GM12878 (cell line): ENCODE measurements at regions not wholly inside any gene's neighbourhood (a gene's known extent, or its start where the extent isn't known, plus 50 kb on each side); places are given as distances from the start of the nearest gene placed in this dataset.

Source experiments
- ATAC-seq: fragments of 200-7000 bp; cut with Tn5 transposase; 3 replicates; pipeline ENCODE4 v1.9.1; 2020; ENCODE audit warnings: mild to moderate bottlenecking, moderate library complexity
- BruUV-seq: library from RNA; stranded (reverse); fragments of 400-500 nt; replicated peaks from 2 replicates; lab custom pipeline; 2021; lab: Mats Ljungman, UMichigan
- CTCF ChIA-PET: fragments of 300-600 bp; sonication (Branson Sonifier 250); formaldehyde crosslinking; extraction: SDS; loops from one replicate; lab custom pipeline; 2021; ENCODE audit warnings: inconsistent platforms; lab: Yijun Ruan, JAX
- POLR2A ChIA-PET: fragments of 350-600 bp; formaldehyde crosslinking; extraction: SDS; loops from one replicate; lab custom pipeline; 2021; ENCODE audit warnings: inconsistent platforms; lab: Charles Lee
- RAD21 ChIA-PET: fragments of 300-600 bp; sonication (Branson Sonifier 250); formaldehyde crosslinking; loops from one replicate; lab custom pipeline; 2023; ENCODE audit warnings: antibody characterized with exemption; ENCODE audit not compliant: unreplicated experiment; lab: Charles Lee
- SMC1A ChIA-PET: fragments of 300-600 bp; sonication (Branson Sonifier 250); formaldehyde crosslinking; loops from one replicate; lab custom pipeline; 2023; ENCODE audit not compliant: unreplicated experiment, uncharacterized antibody; lab: Charles Lee
- DNase-seq: peaks from one replicate; pipeline ENCODE4 v3.0.0-alpha.2; 2011; ENCODE audit warnings: low read depth, low spot score
- FAIRE-seq: peaks from 3 replicates; lab custom pipeline; 2011; peaks lifted over from hg19 to GRCh38; lab: Jason Lieb, UNC
- H2AFZ ChIP-seq: 2 replicates; pipeline ENCODE4 v1.6.0; 2011; ENCODE audit warnings: low read depth, low read length, control low read depth; ENCODE audit not compliant: control insufficient read depth
- H3K27ac ChIP-seq: 2 replicates; pipeline ENCODE4 v1.5.1; 2011; ENCODE audit warnings: control low read depth; ENCODE audit not compliant: control insufficient read depth, insufficient read depth
- H3K27me3 ChIP-seq, 2 experiments: replicated peaks in 1 of 2; 2 replicates each; pipeline versions ENCODE4 v1.6.0 to v1.6.1; 2011; ENCODE audit warnings: low read length in 1 of 2; ENCODE audit not compliant: control insufficient read depth in 2 of 2, insufficient read depth in 2 of 2
- H3K36me3 ChIP-seq, 2 experiments: 2 replicates each; pipeline ENCODE4 v1.5.1; 2011; ENCODE audit warnings: low read length in 1 of 2; ENCODE audit not compliant: control insufficient read depth in 2 of 2, insufficient read depth in 2 of 2
- H3K4me1 ChIP-seq: 2 replicates; pipeline ENCODE4 v1.6.1; 2011; ENCODE audit warnings: mild to moderate bottlenecking, low read length, moderate library complexity, mixed read lengths; ENCODE audit not compliant: control insufficient read depth, insufficient read depth
- H3K4me2 ChIP-seq: 2 replicates; pipeline ENCODE4 v1.6.0; 2011; ENCODE audit warnings: control low read depth; ENCODE audit not compliant: control insufficient read depth, insufficient read depth
- H3K4me3 ChIP-seq: fragments of 200-600 bp; sonication (generic); 2 replicates; pipeline ENCODE4 v1.5.1; 2016
- H3K79me2 ChIP-seq: 2 replicates; pipeline ENCODE4 v1.6.0; 2011; ENCODE audit warnings: low read length; ENCODE audit not compliant: control insufficient read depth, insufficient read depth
- H3K9ac ChIP-seq: 2 replicates; pipeline ENCODE4 v1.8.0; 2011; ENCODE audit warnings: low read length, control low read depth, mixed read lengths; ENCODE audit not compliant: control insufficient read depth, insufficient read depth
- H3K9me3 ChIP-seq: replicated peaks from 3 replicates; pipeline ENCODE4 v1.5.1; 2011; ENCODE audit warnings: mild to moderate bottlenecking, low read length; ENCODE audit not compliant: control insufficient read depth, insufficient read depth
- H4K20me1 ChIP-seq: 2 replicates; pipeline ENCODE4 v1.6.0; 2011; ENCODE audit not compliant: control insufficient read depth, insufficient read depth
- ASH2L ChIP-seq: fragments of 300-600, 200-600 bp; sonication (generic); IDR thresholded peaks from 2 replicates; pipeline ENCODE4 v1.6.1; 2017; ENCODE audit warnings: low read depth, mild to moderate bottlenecking, borderline replicate concordance
- BCL11A ChIP-seq: IDR thresholded peaks from 2 replicates; pipeline ENCODE4 v1.6.1; 2011; ENCODE audit warnings: low read depth, low read length
- CBFB ChIP-seq: IDR thresholded peaks from 2 replicates; pipeline ENCODE4 v1.6.1; 2016; ENCODE audit warnings: antibody characterized with exemption, low read depth
- CBX3 ChIP-seq: fragments of 200-600 bp; sonication (generic); IDR thresholded peaks from 2 replicates; pipeline ENCODE4 v1.6.1; 2016; ENCODE audit warnings: low read depth, borderline replicate concordance
- CBX5 ChIP-seq: sonication (generic); IDR thresholded peaks from 2 replicates; pipeline ENCODE4 v1.6.1; 2016; ENCODE audit warnings: low read depth, moderate library complexity, mild to moderate bottlenecking, inconsistent platforms
- HDGF ChIP-seq: fragments of 450-650 bp; IDR thresholded peaks from 2 replicates; pipeline ENCODE4 v1.6.1; 2016; ENCODE audit warnings: antibody characterized with exemption
- IKZF1 ChIP-seq: fragments of 450-650 bp; conservative IDR thresholded peaks from 2 replicates; pipeline ENCODE4 v1.6.1; 2017; ENCODE audit warnings: antibody characterized with exemption, mild to moderate bottlenecking
- KAT2A ChIP-seq: conservative IDR thresholded peaks from 2 replicates; pipeline ENCODE4 v1.6.1; 2011; ENCODE audit warnings: low read depth, low read length; ENCODE audit not compliant: control insufficient read depth
- LARP7 ChIP-seq: fragments of 450-650 bp; IDR thresholded peaks from 2 replicates; pipeline ENCODE4 v1.6.1; 2017; ENCODE audit warnings: mild to moderate bottlenecking
- RB1 ChIP-seq: fragments of 450-650 bp; formaldehyde crosslinking; IDR thresholded peaks from 2 replicates; pipeline ENCODE4 v1.6.1; 2017; ENCODE audit warnings: mild to moderate bottlenecking, borderline replicate concordance
- RFX5 ChIP-seq: IDR thresholded peaks from 2 replicates; pipeline ENCODE4 v1.6.1; 2011; ENCODE audit warnings: low read depth, low read length, improper control_type of control experiment
- TCF3 ChIP-seq: IDR thresholded peaks from 2 replicates; pipeline ENCODE4 v1.6.1; 2012; ENCODE audit warnings: low read depth, mild to moderate bottlenecking, low read length, borderline replicate concordance; ENCODE audit not compliant: insufficient read depth
- ZNF217 ChIP-seq: fragments of 450-650 bp; IDR thresholded peaks from 2 replicates; pipeline ENCODE4 v1.6.1; 2017; ENCODE audit warnings: antibody characterized with exemption, mild to moderate bottlenecking
- ZZZ3 ChIP-seq: IDR thresholded peaks from 2 replicates; pipeline ENCODE4 v1.6.1; 2011; ENCODE audit warnings: low read depth; ENCODE audit not compliant: control insufficient read depth, insufficient read length
- WGBS: methylation state at CpG from one replicate; pipeline ENCODE4 v1.1.6; 2016; ENCODE audit warnings: low lambda C conversion rate; ENCODE audit not compliant: insufficient replicate concordance, insufficient coverage; ENCODE audit errors: missing lambda C conversion rate; 5-methylcytosine and 5-hydroxymethylcytosine counted together
- in situ Hi-C: fragments of 300-500 bp; cut with MboI; formaldehyde crosslinking; loops from 9 replicates; pipeline ENCODE4 v1.14.3; 2018; ENCODE audit warnings: mixed read lengths
- intact Hi-C: fragments of 100-400 bp; cut with micrococcal nuclease; formaldehyde crosslinking; loops from one replicate; pipeline ENCODE4 v1.14.2; 2022; ENCODE audit not compliant: unreplicated experiment
- TF ChIP-seq, protein P1 (sequence below): fragments of 450-650 bp; formaldehyde crosslinking; IDR thresholded peaks from 2 replicates; pipeline ENCODE4 v1.4.0; 2020; ENCODE audit warnings: mild to moderate bottlenecking, moderate library complexity

GRCh38 chr13:76750126-76750525 lies 136.1 kb downstream of the KCTD12 start:
- H3K4me2 ChIP-seq = no peak overlapping the region
- ChIA-PET RAD21 (no interaction called here), CTCF (no interaction called here), POLR2A (no interaction called here), SMC1A (no interaction called here)
- no TSS peak for BruUV-seq
- in situ Hi-C loops = no loop called here
- H3K27me3 ChIP-seq = no peaks in the 10 kb centered on the region
- no peak for ATAC-seq
- FAIRE-seq = no peak
- H3K4me3 ChIP-seq = no peak overlapping the region
- no peaks in the 10 kb centered on the region for H3K79me2 ChIP-seq
- intact Hi-C loops = no loop called here
- no peak for TF ChIP-seq ZNF217
- no peak for TF ChIP-seq HDGF
- TF ChIP-seq RFX5 = no peak
- TF ChIP-seq RB1 = no peak
- no peak for TF ChIP-seq TCF3
- TF ChIP-seq LARP7 = no peak
- no peaks in the 10 kb centered on the region for H4K20me1 ChIP-seq
- H3K36me3 ChIP-seq = no peaks in the 10 kb centered on the region
- H3K9me3 ChIP-seq = no peaks in the 10 kb centered on the region
- no peak overlapping the region for H2AFZ ChIP-seq
- no peak overlapping the region for H3K9ac ChIP-seq
- peaks cover 6% of the 10 kb centered on the region for H3K4me1 ChIP-seq
- H3K27ac ChIP-seq = no peak overlapping the region
- DNase-seq = no peak

DNA sequence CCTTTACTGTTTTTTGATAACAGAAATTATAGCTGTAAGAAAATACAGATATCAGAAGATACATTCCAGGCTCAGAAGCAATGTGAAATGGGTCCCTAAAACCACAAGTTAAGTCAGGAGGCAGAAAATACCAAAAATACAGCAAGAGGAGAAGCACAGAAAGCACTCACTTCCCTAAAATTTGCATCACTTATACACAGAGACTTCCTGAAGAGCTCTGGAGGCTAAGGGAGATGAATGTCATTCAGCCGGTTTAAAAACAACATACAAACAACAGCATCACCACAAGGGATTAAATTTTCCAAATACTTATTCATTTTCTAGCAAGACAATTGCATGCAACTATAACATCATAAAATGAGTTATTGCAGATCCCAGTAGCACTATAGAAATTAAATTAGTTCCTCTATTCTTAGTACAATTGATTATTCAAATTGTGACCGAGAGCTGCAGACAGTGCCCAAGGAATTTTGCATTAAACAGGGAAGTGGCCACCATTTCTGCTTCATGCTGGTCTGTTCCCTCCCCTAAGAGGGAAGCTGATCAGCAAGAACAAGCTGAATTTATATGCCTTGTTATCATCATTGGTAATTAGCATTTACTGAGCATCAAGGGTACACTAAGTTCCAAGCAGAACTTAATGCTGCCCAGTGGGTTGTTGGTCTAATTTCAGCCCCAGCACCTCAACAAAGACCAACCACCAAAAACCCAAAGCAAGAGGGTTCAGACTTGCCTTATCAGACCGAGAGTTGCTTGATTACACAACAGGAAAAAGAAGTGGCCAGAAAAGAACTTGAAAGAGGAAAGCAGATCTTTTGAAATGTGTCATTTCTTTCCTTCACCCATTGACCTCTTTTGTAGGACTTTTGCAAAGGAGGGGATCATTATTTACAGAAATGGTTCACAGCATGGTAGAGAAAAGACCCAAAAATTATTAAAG lies 140.7 kb downstream of the KCTD12 start:
- no peak overlapping the region for H2AFZ ChIP-seq
- no peaks in the 10 kb centered on the region for H3K79me2 ChIP-seq
- ChIA-PET CTCF (no interaction called here), POLR2A (no interaction called here), RAD21 (no interaction called here), SMC1A (no interaction called here)
- peak overlapping the region; percentile 76 for H3K4me2 ChIP-seq
- H3K36me3 ChIP-seq = no peaks in the 10 kb centered on the region
- no peak overlapping the region for H3K9ac ChIP-seq
- in situ Hi-C loops = no loop called here
- H3K27me3 ChIP-seq = no peaks in the 10 kb centered on the region
- 0% methylated on average over 3 of the region's 3 CpGs for WGBS
- ATAC-seq = peak; percentile 90
- H4K20me1 ChIP-seq = no peaks in the 10 kb centered on the region
- peak; percentile 94 for FAIRE-seq
- peaks cover 11% of the 10 kb centered on the region for H3K4me1 ChIP-seq
- peak overlapping the region; percentile 22; the same call in 1 of the 2 replicates for H3K27ac ChIP-seq
- BruUV-seq = no TSS peak
- DNase-seq = peak; percentile 59
- H3K4me3 ChIP-seq = no peak overlapping the region; the same call in 1 of the 2 replicates
- intact Hi-C loops = no loop called here
- no peaks in the 10 kb centered on the region; the same call in 2 of the 3 replicates for H3K9me3 ChIP-seq
- TF ChIP-seq ZZZ3 (no peak), CBX3 (no peak), BCL11A (peak; percentile 61), KAT2A (no peak), CBFB (no peak; the same call in 1 of the 2 replicates), IKZF1 (no peak), CBX5 (0 out of 2 replicates have a peak, but pooled peaks have one; percentile 51), ASH2L (no peak)
- TF ChIP-seq, protein P1, sequence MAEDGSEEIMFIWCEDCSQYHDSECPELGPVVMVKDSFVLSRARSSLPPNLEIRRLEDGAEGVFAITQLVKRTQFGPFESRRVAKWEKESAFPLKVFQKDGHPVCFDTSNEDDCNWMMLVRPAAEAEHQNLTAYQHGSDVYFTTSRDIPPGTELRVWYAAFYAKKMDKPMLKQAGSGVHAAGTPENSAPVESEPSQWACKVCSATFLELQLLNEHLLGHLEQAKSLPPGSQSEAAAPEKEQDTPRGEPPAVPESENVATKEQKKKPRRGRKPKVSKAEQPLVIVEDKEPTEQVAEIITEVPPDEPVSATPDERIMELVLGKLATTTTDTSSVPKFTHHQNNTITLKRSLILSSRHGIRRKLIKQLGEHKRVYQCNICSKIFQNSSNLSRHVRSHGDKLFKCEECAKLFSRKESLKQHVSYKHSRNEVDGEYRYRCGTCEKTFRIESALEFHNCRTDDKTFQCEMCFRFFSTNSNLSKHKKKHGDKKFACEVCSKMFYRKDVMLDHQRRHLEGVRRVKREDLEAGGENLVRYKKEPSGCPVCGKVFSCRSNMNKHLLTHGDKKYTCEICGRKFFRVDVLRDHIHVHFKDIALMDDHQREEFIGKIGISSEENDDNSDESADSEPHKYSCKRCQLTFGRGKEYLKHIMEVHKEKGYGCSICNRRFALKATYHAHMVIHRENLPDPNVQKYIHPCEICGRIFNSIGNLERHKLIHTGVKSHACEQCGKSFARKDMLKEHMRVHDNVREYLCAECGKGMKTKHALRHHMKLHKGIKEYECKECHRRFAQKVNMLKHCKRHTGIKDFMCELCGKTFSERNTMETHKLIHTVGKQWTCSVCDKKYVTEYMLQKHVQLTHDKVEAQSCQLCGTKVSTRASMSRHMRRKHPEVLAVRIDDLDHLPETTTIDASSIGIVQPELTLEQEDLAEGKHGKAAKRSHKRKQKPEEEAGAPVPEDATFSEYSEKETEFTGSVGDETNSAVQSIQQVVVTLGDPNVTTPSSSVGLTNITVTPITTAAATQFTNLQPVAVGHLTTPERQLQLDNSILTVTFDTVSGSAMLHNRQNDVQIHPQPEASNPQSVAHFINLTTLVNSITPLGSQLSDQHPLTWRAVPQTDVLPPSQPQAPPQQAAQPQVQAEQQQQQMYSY = no peak
